Sigmoid colon (tissue), 6 donors: ENCODE measurements at regions not wholly inside any gene's neighbourhood (a gene's known extent, or its start where the extent isn't known, plus 50 kb on each side); places are given as distances from the start of the nearest gene placed in this dataset.

ENCODE experiments used
- DNase-seq: peaks from one replicate; pipeline ENCODE4 v3.0.0-alpha.2; 2019
- H3K27ac ChIP-seq, 4 donors: fragments of 200-600 bp; sonication (generic); one replicate each; pipeline ENCODE4 v1.5.1; 2016 to 2019; ENCODE audit warnings: mild to moderate bottlenecking in 1 of 4
- H3K27me3 ChIP-seq, 3 donors: fragments of 200-600 bp; sonication (generic); one replicate each; pipeline ENCODE4 v1.5.1; 2019; ENCODE audit warnings: mild to moderate bottlenecking in 1 of 3
- H3K36me3 ChIP-seq, 4 donors: fragments of 200-600 bp; sonication (generic); one replicate each; pipeline ENCODE4 v1.5.1; 2016 to 2019
- H3K4me1 ChIP-seq, 4 donors: fragments of 200-600 bp; sonication (generic); one replicate each; pipeline ENCODE4 v1.5.1; 2017 to 2019
- H3K4me3 ChIP-seq, 4 donors: fragments of 200-600 bp; sonication (generic); one replicate each; pipeline ENCODE4 v1.5.1; 2017 to 2019; ENCODE audit warnings: mild to moderate bottlenecking in 2 of 4, moderate library complexity in 1 of 4
- H3K9me3 ChIP-seq, 4 donors: fragments of 200-600 bp in 3 of 4; sonication (generic) in 3 of 4; one replicate each; pipeline versions ENCODE4 v1.5.1 to v1.6.1; 2013 to 2019
- CTCF ChIP-seq, 4 experiments: fragments of 450-650 bp in 3 of 4; fragments of 200-600 bp in 1 of 4; IDR thresholded peaks; one replicate each; pipeline ENCODE4 v1.5.1; 2016 to 2019; ENCODE audit warnings: antibody characterized with exemption in 4 of 4, mild to moderate bottlenecking in 3 of 4, moderate library complexity in 2 of 4
- EP300 ChIP-seq, 4 donors: sonication (generic); formaldehyde crosslinking; IDR thresholded peaks; one replicate each; pipeline ENCODE4 v1.6.1; 2017; ENCODE audit warnings: antibody characterized with exemption in 4 of 4
- POLR2A ChIP-seq, 2 donors: fragments of 450-650 bp; IDR thresholded peaks; one replicate each; pipeline ENCODE4 v1.6.1; 2016; ENCODE audit warnings: antibody characterized with exemption in 2 of 2, mild to moderate bottlenecking in 2 of 2, moderate library complexity in 2 of 2
- POLR2AphosphoS5 ChIP-seq, 4 donors: sonication (generic); formaldehyde crosslinking; IDR thresholded peaks; one replicate each; pipeline ENCODE4 v1.6.1; 2017; ENCODE audit warnings: antibody characterized with exemption in 4 of 4
- WGBS, 2 donors: extraction: QIAGEN DNeasy Blood & Tissue Kit; methylation state at CpG; one replicate each; pipeline ENCODE4 v1.1.7; 2013; 5-methylcytosine and 5-hydroxymethylcytosine counted together
- intact Hi-C: fragments of 100-400 bp; cut with DNase I; formaldehyde crosslinking; loops from one replicate; pipeline ENCODE4 v1.15.1; 2023
- donor health status: healthy with polysubstance abuse.
- donor health status: healthy.

GRCh38 chr12:127386723-127387122 is 880.2 kb upstream of the TMEM132C start:
- intact Hi-C loops, result no loop called here
- H3K9me3 ChIP-seq, result no peaks in the 10 kb centered on the region
- TF ChIP-seq EP300 (IDR thresholded peaks at IDR 0.05) (no peak), CTCF (IDR thresholded peaks at IDR 0.05) (no peak), POLR2AphosphoS5 (IDR thresholded peaks at IDR 0.05) (no peak), POLR2A (IDR thresholded peaks at IDR 0.05) (no peak)
- 73 to 85% methylated on average over 5 of the region's 5 CpGs for WGBS, 2 donors
- DNase-seq, result no peak
- H3K27ac ChIP-seq, result no peak overlapping the region
- peaks cover 0 to 25% (median 0%) of the 10 kb centered on the region in 3 donors for H3K27me3 ChIP-seq
- no peak overlapping the region for H3K4me3 ChIP-seq
- H3K4me1 ChIP-seq, result no peaks in the 10 kb centered on the region
- H3K36me3 ChIP-seq, result no peaks in the 10 kb centered on the region

- H3K4me1 ChIP-seq, result no peaks in the 10 kb centered on the region
- no peak overlapping the region for H3K4me3 ChIP-seq
- no peak for TF ChIP-seq POLR2AphosphoS5 (IDR thresholded peaks at IDR 0.05)
- no peak for TF ChIP-seq POLR2A (IDR thresholded peaks at IDR 0.05)
- TF ChIP-seq EP300 (IDR thresholded peaks at IDR 0.05), result no peak
- TF ChIP-seq CTCF (IDR thresholded peaks at IDR 0.05), result no peak
- 74 to 80% methylated on average over 7 of the region's 7 CpGs for WGBS, 2 donors
- intact Hi-C loops, result no loop called here
- H3K36me3 ChIP-seq, result no peaks in the 10 kb centered on the region
- no peak for DNase-seq
- H3K27ac ChIP-seq, result no peak overlapping the region
- peaks cover 0 to 18% (median 0%) of the 10 kb centered on the region in 3 donors for H3K27me3 ChIP-seq
- no peaks in the 10 kb centered on the region for H3K9me3 ChIP-seq
Observed at GRCh38 chr12:127388985-127389384, 878.0 kb upstream of the TMEM132C start.

- TF ChIP-seq EP300 (IDR thresholded peaks at IDR 0.05) (no peak), POLR2AphosphoS5 (IDR thresholded peaks at IDR 0.05) (no peak), POLR2A (IDR thresholded peaks at IDR 0.05) (no peak), CTCF (IDR thresholded peaks at IDR 0.05) (no peak)
- Histone ChIP-seq H3K27ac (no peak overlapping the region), H3K4me3 (no peak overlapping the region), H3K27me3 (peaks cover 0 to 18% (median 0%) of the 10 kb centered on the region in 3 donors), H3K4me1 (no peaks in the 10 kb centered on the region), H3K9me3 (no peaks in the 10 kb centered on the region), H3K36me3 (no peaks in the 10 kb centered on the region)
- intact Hi-C loops, result no loop called here
- DNase-seq, result no peak
- 8 to 10% methylated on average over 2 of the region's 2 CpGs for WGBS, 2 donors
Observed at GRCh38 chr12:127389923-127390322, 877.0 kb upstream of the TMEM132C start.

GRCh38 chr12:127393465-127393864 is 873.5 kb upstream of the TMEM132C start:
- intact Hi-C loops, result no loop called here
- WGBS, 2 donors, result 43 to 76% methylated on average over 4 of the region's 4 CpGs
- no peaks in the 10 kb centered on the region for H3K36me3 ChIP-seq
- no peaks in the 10 kb centered on the region for H3K9me3 ChIP-seq
- H3K4me3 ChIP-seq, result no peak overlapping the region
- no peaks in the 10 kb centered on the region for H3K4me1 ChIP-seq
- TF ChIP-seq EP300 (IDR thresholded peaks at IDR 0.05), result no peak
- TF ChIP-seq POLR2A (IDR thresholded peaks at IDR 0.05), result no peak
- no peak for TF ChIP-seq CTCF (IDR thresholded peaks at IDR 0.05)
- no peak for TF ChIP-seq POLR2AphosphoS5 (IDR thresholded peaks at IDR 0.05)
- DNase-seq, result no peak
- H3K27me3 ChIP-seq, result no peaks in the 10 kb centered on the region
- no peak overlapping the region for H3K27ac ChIP-seq

GRCh38 chr12:127393896-127394295 is 873.1 kb upstream of the TMEM132C start:
- Histone ChIP-seq H3K4me1 (no peaks in the 10 kb centered on the region), H3K27me3 (no peaks in the 10 kb centered on the region), H3K36me3 (no peaks in the 10 kb centered on the region), H3K4me3 (no peak overlapping the region), H3K27ac (no peak overlapping the region), H3K9me3 (no peaks in the 10 kb centered on the region)
- DNase-seq, result no peak
- WGBS, 2 donors, result 70 to 79% methylated on average over 2 of the region's 2 CpGs
- no peak for TF ChIP-seq POLR2AphosphoS5 (IDR thresholded peaks at IDR 0.05)
- no peak for TF ChIP-seq EP300 (IDR thresholded peaks at IDR 0.05)
- TF ChIP-seq CTCF (IDR thresholded peaks at IDR 0.05), result no peak
- no peak for TF ChIP-seq POLR2A (IDR thresholded peaks at IDR 0.05)
- intact Hi-C loops, result no loop called here
